C4-2B (cell line): ENCODE measurements at regions not wholly inside any gene's neighbourhood (a gene's known extent, or its start where the extent isn't known, plus 50 kb on each side); places are given as distances from the start of the nearest gene placed in this dataset.

Experiments used
- H3K27ac ChIP-seq: fragments of 450-650 bp; 2 replicates; pipeline ENCODE4 v1.5.1; 2017
- CTCF ChIP-seq: fragments of 450-650 bp; conservative IDR thresholded peaks from 2 replicates; pipeline ENCODE4 v1.5.1; 2017; ENCODE audit warnings: mild to moderate bottlenecking
- ZFX ChIP-seq: fragments of 450-650 bp; IDR thresholded peaks from 2 replicates; pipeline ENCODE4 v1.6.1; 2017

GRCh38 chr11:116276051-116277044 lies 496.4 kb downstream of the BUD13 start:
- H3K27ac ChIP-seq: peak overlapping the region; percentile 10; the same call in 1 of the 2 replicates

GRCh38 chr11:116275635-116276034 lies 497.2 kb downstream of the BUD13 start:
- H3K27ac ChIP-seq: no peak overlapping the region
- TF ChIP-seq ZFX (no peak), CTCF (no peak)

More at GRCh38 chr11:116276051-116277044, 496.4 kb downstream of the BUD13 start:
- TF ChIP-seq ZFX (no peak), CTCF (peak; percentile 100)

- TF ChIP-seq ZFX (no peak), CTCF (no peak)
- H3K27ac ChIP-seq: no peak overlapping the region
These were observed 498.3 kb downstream of the BUD13 start for GRCh38 chr11:116274521-116274920.

GRCh38 chr11:116272181-116272789 lies 500.5 kb downstream of the BUD13 start:
- H3K27ac ChIP-seq: no peak overlapping the region
- no peak for TF ChIP-seq ZFX
- no peak for TF ChIP-seq CTCF

GRCh38 chr11:116271479-116271878 lies 501.3 kb downstream of the BUD13 start:
- H3K27ac ChIP-seq: no peak overlapping the region
- no peak for TF ChIP-seq CTCF
- no peak for TF ChIP-seq ZFX

GRCh38 chr11:116267146-116267545 lies 505.6 kb downstream of the BUD13 start:
- H3K27ac ChIP-seq: no peak overlapping the region
- TF ChIP-seq ZFX: no peak
- no peak for TF ChIP-seq CTCF

GRCh38 chr11:116263770-116264169 lies 509.0 kb downstream of the BUD13 start:
- H3K27ac ChIP-seq: no peak overlapping the region
- TF ChIP-seq CTCF (no peak), ZFX (no peak)
